AG09319 (cell line): ENCODE measurements at regions not wholly inside any gene's neighbourhood (a gene's known extent, or its start where the extent isn't known, plus 50 kb on each side); places are given as distances from the start of the nearest gene placed in this dataset.

Source experiments
- DNase-seq: peaks from one replicate; pipeline ENCODE4 v3.0.0-alpha.2; 2010; ENCODE audit warnings: low read depth; ENCODE audit errors: extremely low read depth
- CTCF ChIP-seq: IDR thresholded peaks from 2 replicates; pipeline ENCODE4 v1.5.1; 2011; ENCODE audit warnings: low read depth, mild to moderate bottlenecking, inconsistent platforms, low read length, moderate library complexity

GRCh38 chrX:10930151-10930550 lies 181.0 kb upstream of the HCCS start:
- no peak for DNase-seq
- TF ChIP-seq CTCF = no peak

DNA sequence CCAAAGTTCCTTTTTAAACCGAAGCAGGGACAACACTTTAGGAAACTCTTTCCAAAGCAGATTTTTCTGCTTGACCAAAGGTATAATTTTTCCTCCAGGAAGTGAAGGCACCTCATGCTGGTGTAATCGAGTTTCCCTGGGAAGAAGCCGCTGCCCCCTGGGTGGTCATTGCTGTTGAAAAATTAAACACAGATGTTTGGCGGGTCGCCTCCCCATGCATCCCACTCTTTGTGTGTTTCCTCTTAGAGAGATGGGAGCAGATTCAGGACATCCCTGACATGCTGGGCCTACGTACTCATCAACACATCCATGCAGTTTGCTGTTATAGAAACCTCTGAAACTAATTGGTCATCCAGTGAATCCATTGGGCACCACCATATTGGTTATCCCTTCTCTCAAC lies 179.2 kb upstream of the HCCS start:
- no peak for DNase-seq
- TF ChIP-seq CTCF = no peak

DNA sequence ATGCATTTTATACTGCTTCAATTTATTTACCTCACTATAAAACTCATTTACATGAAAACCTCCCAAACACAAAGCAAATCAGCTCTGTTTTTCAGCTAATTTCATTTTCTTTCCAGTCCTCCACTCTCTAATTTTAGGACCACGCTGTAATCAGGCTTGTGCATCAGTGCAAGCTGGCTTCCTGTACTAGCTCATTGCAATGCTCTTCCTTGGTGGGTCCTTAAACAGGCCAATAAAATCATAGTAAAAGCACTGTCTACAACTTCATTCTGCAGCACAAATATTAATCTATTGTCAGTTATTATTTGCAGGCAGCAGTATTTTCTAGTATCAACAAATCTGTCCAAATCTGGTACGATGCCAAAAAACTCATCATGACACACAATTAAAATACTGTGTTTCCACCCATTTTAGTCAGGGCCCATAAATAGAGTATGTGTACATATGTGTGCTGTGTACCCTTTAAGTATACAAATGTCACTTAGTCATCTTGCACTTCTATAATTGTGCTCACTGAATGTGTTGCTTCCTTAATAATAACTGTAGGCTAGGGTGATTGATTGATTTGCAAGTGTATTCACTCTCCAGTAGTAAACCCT lies 178.2 kb upstream of the HCCS start:
- no peak for TF ChIP-seq CTCF
- no peak for DNase-seq

DNA sequence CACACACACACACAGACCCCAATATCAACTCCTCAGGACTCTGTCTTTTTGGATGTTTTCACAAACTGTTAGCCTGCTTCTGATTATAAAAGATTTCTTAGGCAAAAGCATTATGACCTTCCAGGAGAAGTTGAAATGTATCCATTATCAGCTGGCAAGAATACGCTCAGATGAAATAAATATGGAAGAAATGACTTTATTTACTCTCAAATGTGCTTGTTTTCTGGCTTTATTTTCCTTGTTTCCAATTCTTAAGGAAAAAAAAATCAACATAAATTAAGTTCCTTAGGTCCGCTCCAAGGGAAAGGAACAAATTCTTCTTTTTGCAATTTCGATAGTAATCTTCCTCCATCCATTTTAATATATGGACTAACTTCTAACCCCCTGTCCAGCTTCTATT lies 175.6 kb upstream of the HCCS start:
- DNase-seq = no peak
- no peak for TF ChIP-seq CTCF

GRCh38 chrX:10936976-10937375 lies 174.2 kb upstream of the HCCS start:
- TF ChIP-seq CTCF = no peak

DNA sequence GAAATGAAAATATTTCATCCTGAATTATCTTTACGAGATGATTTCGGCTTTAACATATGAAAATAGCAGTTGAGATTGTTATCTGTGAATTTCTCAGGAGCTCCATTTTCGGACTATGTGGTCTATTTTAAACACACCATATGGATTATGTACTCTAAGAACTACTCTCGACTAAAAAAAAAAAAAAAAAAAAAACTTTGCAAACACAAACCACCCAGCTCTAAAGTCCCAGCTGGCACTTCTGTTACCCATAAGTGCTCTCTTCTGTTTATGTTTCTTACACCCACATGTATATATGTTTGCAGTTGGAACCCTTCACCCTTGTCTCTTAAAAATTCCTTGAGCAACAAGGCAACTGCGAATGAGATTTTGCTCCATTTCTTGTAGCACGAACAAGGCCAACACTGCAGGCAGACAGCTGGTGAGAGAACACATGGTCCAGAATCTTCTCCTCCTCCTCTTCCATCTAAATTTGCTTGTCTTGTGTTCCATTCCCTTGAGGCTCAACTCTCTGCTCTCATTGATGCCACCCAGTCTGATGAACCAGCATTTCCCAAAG lies 172.7 kb upstream of the HCCS start:
- no peak for TF ChIP-seq CTCF
- DNase-seq = no peak

More at GRCh38 chrX:10936976-10937375, 174.2 kb upstream of the HCCS start:
- DNase-seq = no peak

DNA sequence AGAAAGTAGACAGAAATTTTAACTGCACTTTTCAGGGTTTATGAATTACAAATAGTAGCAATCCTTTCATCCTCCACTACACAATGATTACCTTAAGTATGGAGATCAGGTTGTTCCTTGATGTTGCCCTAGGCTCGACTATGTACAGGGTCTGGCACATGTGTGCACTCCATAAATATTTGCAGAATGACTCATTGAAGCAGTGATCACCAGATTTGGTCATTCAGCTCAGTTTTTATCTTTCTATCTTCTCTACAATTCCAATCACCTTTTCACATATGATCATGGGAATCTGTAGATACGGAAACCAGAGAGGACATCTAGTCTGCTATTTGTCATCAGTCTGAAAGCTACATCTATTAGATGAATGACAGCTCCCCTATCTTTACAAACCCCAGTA lies 171.7 kb upstream of the HCCS start:
- no peak for TF ChIP-seq CTCF
- DNase-seq = no peak
